A549 (cell line): ENCODE measurements at regions not wholly inside any gene's neighbourhood (a gene's known extent, or its start where the extent isn't known, plus 50 kb on each side); places are given as distances from the start of the nearest gene placed in this dataset.

Source experiments
- ATAC-seq, 2 experiments: fragments of 200-7000 bp in 1 of 2; fragments of >200 bp in 1 of 2; cut with Nextera tagmentation in 1 of 2; cut with Tn5 transposase in 1 of 2; 3 replicates each; pipeline versions ENCODE4 v1.8.0 to v1.9.1; 2018 to 2020; ENCODE audit warnings: mild to moderate bottlenecking in 1 of 2, moderate library complexity in 1 of 2
- CTCF ChIA-PET: fragments of 300-600 bp; sonication (Branson Sonifier 250); formaldehyde crosslinking; extraction: SDS; loops from one replicate; lab custom pipeline; 2021; ENCODE audit warnings: antibody characterized with exemption, inconsistent platforms; lab: Yijun Ruan, JAX
- POLR2A ChIA-PET: fragments of 350-600 bp; formaldehyde crosslinking; extraction: SDS; loops from one replicate; lab custom pipeline; 2021; ENCODE audit warnings: antibody characterized with exemption, inconsistent platforms; lab: Yijun Ruan, JAX
- DNase-seq, 2 experiments: peaks; one replicate each; pipeline versions ENCODE4 v3.0.0 to v3.0.0-alpha.2; 2011 to 2016; ENCODE audit warnings: low read depth in 1 of 2, low spot score in 1 of 2
- FAIRE-seq: peaks from 2 replicates; lab custom pipeline; 2011; peaks lifted over from hg19 to GRCh38; lab: Jason Lieb, UNC
- H3K27ac ChIP-seq, 2 experiments: fragments of >200 bp; sonication (Bioruptor Twin); formaldehyde crosslinking; 3 replicates each; pipeline ENCODE4 v1.5.1; 2016 to 2017
- H3K4me1 ChIP-seq: fragments of >200 bp; sonication (Bioruptor Twin); formaldehyde crosslinking; 3 replicates; pipeline ENCODE4 v1.6.1; 2016
- H3K4me2 ChIP-seq: fragments of >200 bp; sonication (Bioruptor Twin); formaldehyde crosslinking; 3 replicates; pipeline ENCODE4 v1.6.1; 2016
- H3K4me3 ChIP-seq: fragments of >200 bp; sonication (Bioruptor Twin); formaldehyde crosslinking; 3 replicates; pipeline ENCODE4 v1.5.1; 2016
- H3K9me3 ChIP-seq: fragments of >200 bp; sonication (Bioruptor Twin); formaldehyde crosslinking; 3 replicates; pipeline ENCODE4 v1.6.1; 2016
- ATOH8 ChIP-seq: fragments of 250-450 bp; sonication (Bioruptor Pico); IDR thresholded peaks from 2 replicates; pipeline ENCODE4 v1.5.0; 2020; ENCODE audit warnings: low read depth, mild to moderate bottlenecking, moderate library complexity
- CHD2 ChIP-seq: fragments of 150-350 bp; IDR thresholded peaks from 2 replicates; pipeline ENCODE4 v1.6.1; 2014; ENCODE audit warnings: low read length; ENCODE audit not compliant: partially characterized antibody
- E2F6 ChIP-seq: IDR thresholded peaks from 2 replicates; pipeline ENCODE4 v1.6.1; 2012; ENCODE audit warnings: low read depth, borderline replicate concordance
- EHMT2 ChIP-seq: fragments of 200-600 bp; sonication (generic); IDR thresholded peaks from 2 replicates; pipeline ENCODE4 v1.6.1; 2016; ENCODE audit warnings: antibody characterized with exemption, low read depth, mild to moderate bottlenecking, moderate library complexity
- EP300 ChIP-seq, 2 experiments: fragments of >200 bp; sonication (Bioruptor Twin); formaldehyde crosslinking; IDR thresholded peaks; 2 replicates in 1 of 2; 3 replicates in 1 of 2; pipeline ENCODE4 v1.6.1; 2016 to 2017
- FOSB ChIP-seq: fragments of 250-450 bp; sonication (Bioruptor Pico); IDR thresholded peaks from 2 replicates; pipeline ENCODE4 v1.5.0; 2020; ENCODE audit warnings: mild to moderate bottlenecking, moderate library complexity
- FOSL2 ChIP-seq, 2 experiments: fragments of 450-650 bp in 1 of 2; fragments of >200 bp in 1 of 2; sonication (Bioruptor Twin) in 1 of 2; formaldehyde crosslinking; IDR thresholded peaks; 2 replicates each; pipeline versions ENCODE4 v1.5.0 to v1.6.1; 2016 to 2020; ENCODE audit warnings: mild to moderate bottlenecking in 1 of 2, moderate library complexity in 1 of 2
- HDAC2 ChIP-seq: fragments of 200-600 bp; sonication (generic); IDR thresholded peaks from 2 replicates; pipeline ENCODE4 v1.6.1; 2016
- HES2 ChIP-seq: fragments of >200 bp; sonication (Bioruptor Twin); formaldehyde crosslinking; IDR thresholded peaks from 2 replicates; pipeline ENCODE4 v1.6.1; 2016
- HOXA7 ChIP-seq: fragments of 250-450 bp; sonication (Bioruptor Pico); IDR thresholded peaks from 2 replicates; pipeline ENCODE4 v1.5.0; 2020; ENCODE audit warnings: mild to moderate bottlenecking, moderate library complexity
- HOXB5 ChIP-seq: fragments of 250-450 bp; sonication (Bioruptor Pico); IDR thresholded peaks from 2 replicates; pipeline ENCODE4 v1.5.0; 2020; ENCODE audit warnings: mild to moderate bottlenecking, moderate library complexity
- JUNB ChIP-seq: fragments of >200 bp; sonication (Bioruptor Twin); formaldehyde crosslinking; IDR thresholded peaks from 2 replicates; pipeline ENCODE4 v1.6.1; 2016
- NFE2L2 ChIP-seq: fragments of 150-350 bp; conservative IDR thresholded peaks from 2 replicates; pipeline ENCODE4 v1.6.1; 2014; ENCODE audit warnings: low read length
- NPAS2 ChIP-seq: fragments of 250-450 bp; sonication (Bioruptor Pico); IDR thresholded peaks from 2 replicates; pipeline ENCODE4 v1.8.0; 2022; ENCODE audit warnings: mild to moderate bottlenecking, moderate library complexity, borderline replicate concordance
- NR3C1 ChIP-seq: fragments of >200 bp; sonication (Bioruptor Twin); formaldehyde crosslinking; IDR thresholded peaks from 3 replicates; pipeline ENCODE4 v1.6.1; 2017
- PHF8 ChIP-seq: fragments of 200-600 bp; sonication (generic); IDR thresholded peaks from 2 replicates; pipeline ENCODE4 v1.6.1; 2016; ENCODE audit warnings: low read depth, mild to moderate bottlenecking, antibody characterized with exemption, moderate library complexity, borderline replicate concordance
- POLR2AphosphoS2 ChIP-seq: conservative IDR thresholded peaks from 2 replicates; pipeline ENCODE4 v1.6.1; 2012; ENCODE audit warnings: low read length, improper control_type of control experiment, inconsistent platforms
- RARB ChIP-seq: fragments of 250-450 bp; sonication (Bioruptor Pico); IDR thresholded peaks from 2 replicates; pipeline ENCODE4 v1.8.0; 2021; ENCODE audit warnings: mild to moderate bottlenecking, moderate library complexity
- RNF2 ChIP-seq: fragments of 200-600 bp; sonication (generic); IDR thresholded peaks from 2 replicates; pipeline ENCODE4 v1.6.1; 2016; ENCODE audit warnings: low read depth, mild to moderate bottlenecking, antibody characterized with exemption, moderate library complexity, borderline replicate concordance
- TFCP2L1 ChIP-seq: fragments of 250-450 bp; sonication (Bioruptor Pico); IDR thresholded peaks from 2 replicates; pipeline ENCODE4 v1.5.0; 2021; ENCODE audit warnings: mild to moderate bottlenecking
- ZNF302 ChIP-seq: fragments of 250-450 bp; sonication (Bioruptor Pico); IDR thresholded peaks from 2 replicates; pipeline ENCODE4 v1.9.0; 2021; ENCODE audit warnings: inconsistent platforms, mild to moderate bottlenecking, moderate library complexity
- ZSCAN20 ChIP-seq: fragments of 250-450 bp; sonication (Bioruptor Pico); IDR thresholded peaks from 2 replicates; pipeline ENCODE4 v1.8.0; 2022; ENCODE audit warnings: mild to moderate bottlenecking, moderate library complexity
- WGBS: methylation state at CpG from one replicate; pipeline ENCODE4 v1.1.6; 2017; ENCODE audit errors: missing lambda C conversion rate; 5-methylcytosine and 5-hydroxymethylcytosine counted together
- TF ChIP-seq, protein P1 (sequence below): fragments of >200 bp; sonication (Bioruptor Twin); formaldehyde crosslinking; IDR thresholded peaks from 3 replicates; pipeline ENCODE4 v1.6.1; 2016
- TF ChIP-seq, protein P2 (sequence below): IDR thresholded peaks from 2 replicates; pipeline ENCODE4 v1.6.1; 2012
- TF ChIP-seq, protein P3 (sequence below): IDR thresholded peaks from 2 replicates; pipeline ENCODE4 v1.6.1; 2012
- TF ChIP-seq, protein P4 (sequence below): fragments of 450-650 bp; IDR thresholded peaks from 2 replicates; pipeline ENCODE4 v1.6.1; 2014; ENCODE audit warnings: antibody characterized with exemption

GRCh38 chr2:38146275-38146906 is 70.4 kb upstream of the CYP1B1 start:
- no peak for FAIRE-seq
- ATAC-seq = peak; percentile 76 to 79
- WGBS = 27% methylated on average over 7 of the region's 7 CpGs
- POLR2A ChIA-PET = interaction anchor here (1.2 kb wide), 1 partner anchor 70 kb away, joined by 6 read pairs; the partner anchor contains the start of gene CYP1B1
- H3K4me3 ChIP-seq = no peak overlapping the region
- DNase-seq = peak; percentile 41 to 65
- H3K9me3 ChIP-seq = peaks cover 7% of the 10 kb centered on the region; the same call in 1 of the 3 replicates
- peak overlapping the region; percentile 70 for H3K4me2 ChIP-seq
- peak overlapping the region; percentile 81 to 86 for H3K27ac ChIP-seq
- CTCF ChIA-PET = interaction anchor here (1.0 kb wide), 1 partner anchor 128 kb away, joined by 3 read pairs; no protein-coding TSS in a partner anchor
- TF ChIP-seq E2F6 (no peak; the same call in 1 of the 2 replicates), FOSL2 (IDR thresholded peaks at IDR 0.05) (no peak), FOSL2 (CRISPR knock-in tag; IDR thresholded peaks at IDR 0.05) (no peak), RNF2 (no peak), ATOH8 (CRISPR knock-in tag) (0 out of 2 replicates have a peak, but pooled peaks have one; percentile 26), EP300 (IDR thresholded peaks at IDR 0.05) (no peak), HES2 (no peak), NFE2L2 (no peak), HOXB5 (CRISPR knock-in tag) (no peak), PHF8 (no peak), ZSCAN20 (CRISPR knock-in tag) (no peak), ZNF302 (CRISPR knock-in tag) (no peak), RARB (no peak), POLR2AphosphoS2 (no peak), HOXA7 (CRISPR knock-in tag) (no peak), TFCP2L1 (CRISPR knock-in tag) (no peak), CHD2 (no peak), FOSB (no peak), JUNB (no peak; the same call in 1 of the 2 replicates), HDAC2 (no peak), NPAS2 (CRISPR knock-in tag) (no peak), EHMT2 (no peak), NR3C1 (no peak)
- TF ChIP-seq, protein P1, sequence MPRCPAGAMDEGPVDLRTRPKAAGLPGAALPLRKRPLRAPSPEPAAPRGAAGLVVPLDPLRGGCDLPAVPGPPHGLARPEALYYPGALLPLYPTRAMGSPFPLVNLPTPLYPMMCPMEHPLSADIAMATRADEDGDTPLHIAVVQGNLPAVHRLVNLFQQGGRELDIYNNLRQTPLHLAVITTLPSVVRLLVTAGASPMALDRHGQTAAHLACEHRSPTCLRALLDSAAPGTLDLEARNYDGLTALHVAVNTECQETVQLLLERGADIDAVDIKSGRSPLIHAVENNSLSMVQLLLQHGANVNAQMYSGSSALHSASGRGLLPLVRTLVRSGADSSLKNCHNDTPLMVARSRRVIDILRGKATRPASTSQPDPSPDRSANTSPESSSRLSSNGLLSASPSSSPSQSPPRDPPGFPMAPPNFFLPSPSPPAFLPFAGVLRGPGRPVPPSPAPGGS = 0 out of 3 replicates have a peak, but pooled peaks have one; percentile 18
- TF ChIP-seq, protein P2, sequence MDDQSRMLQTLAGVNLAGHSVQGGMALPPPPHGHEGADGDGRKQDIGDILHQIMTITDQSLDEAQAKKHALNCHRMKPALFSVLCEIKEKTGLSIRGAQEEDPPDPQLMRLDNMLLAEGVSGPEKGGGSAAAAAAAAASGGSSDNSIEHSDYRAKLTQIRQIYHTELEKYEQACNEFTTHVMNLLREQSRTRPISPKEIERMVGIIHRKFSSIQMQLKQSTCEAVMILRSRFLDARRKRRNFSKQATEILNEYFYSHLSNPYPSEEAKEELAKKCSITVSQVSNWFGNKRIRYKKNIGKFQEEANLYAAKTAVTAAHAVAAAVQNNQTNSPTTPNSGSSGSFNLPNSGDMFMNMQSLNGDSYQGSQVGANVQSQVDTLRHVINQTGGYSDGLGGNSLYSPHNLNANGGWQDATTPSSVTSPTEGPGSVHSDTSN = no peak
- TF ChIP-seq, protein P3, sequence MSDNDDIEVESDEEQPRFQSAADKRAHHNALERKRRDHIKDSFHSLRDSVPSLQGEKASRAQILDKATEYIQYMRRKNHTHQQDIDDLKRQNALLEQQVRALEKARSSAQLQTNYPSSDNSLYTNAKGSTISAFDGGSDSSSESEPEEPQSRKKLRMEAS = peak; percentile 49; the same call in 1 of the 2 replicates
- TF ChIP-seq, protein P4, sequence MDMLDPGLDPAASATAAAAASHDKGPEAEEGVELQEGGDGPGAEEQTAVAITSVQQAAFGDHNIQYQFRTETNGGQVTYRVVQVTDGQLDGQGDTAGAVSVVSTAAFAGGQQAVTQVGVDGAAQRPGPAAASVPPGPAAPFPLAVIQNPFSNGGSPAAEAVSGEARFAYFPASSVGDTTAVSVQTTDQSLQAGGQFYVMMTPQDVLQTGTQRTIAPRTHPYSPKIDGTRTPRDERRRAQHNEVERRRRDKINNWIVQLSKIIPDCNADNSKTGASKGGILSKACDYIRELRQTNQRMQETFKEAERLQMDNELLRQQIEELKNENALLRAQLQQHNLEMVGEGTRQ = no peak
- H3K4me1 ChIP-seq = peaks cover 38% of the 10 kb centered on the region
